IMR-90 (cell line): ENCODE measurements at regions not wholly inside any gene's neighbourhood (a gene's known extent, or its start where the extent isn't known, plus 50 kb on each side); places are given as distances from the start of the nearest gene placed in this dataset.

ENCODE experiments used
- ATAC-seq: fragments of 200-7000 bp; cut with Tn5 transposase; 2 replicates; pipeline ENCODE4 v1.9.1; 2020; ENCODE audit warnings: low read depth, mild to moderate bottlenecking, moderate library complexity
- BruUV-seq: library from RNA; stranded (reverse); fragments of 400-500 nt; replicated peaks from 2 replicates; lab custom pipeline; 2021; lab: Mats Ljungman, UMichigan
- CTCF ChIA-PET: fragments of 300-600 bp; formaldehyde crosslinking; extraction: SDS; loops from one replicate; lab custom pipeline; 2021; ENCODE audit warnings: antibody characterized with exemption; lab: Yijun Ruan, JAX
- POLR2A ChIA-PET: fragments of 300-600 bp; sonication (Branson Sonifier 250); formaldehyde crosslinking; loops from one replicate; lab custom pipeline; 2022; ENCODE audit warnings: antibody characterized with exemption; ENCODE audit not compliant: unreplicated experiment; lab: Charles Lee
- DNase-seq: peaks from one replicate; pipeline ENCODE4 v3.0.0; 2013
- H2AFZ ChIP-seq: replicated peaks from 2 replicates; pipeline ENCODE3; 2013; ENCODE audit warnings: low read length, mild to moderate bottlenecking; ENCODE audit not compliant: poor library complexity
- H2AK5ac ChIP-seq: 2 replicates; pipeline ENCODE4 v1.6.1; 2013; ENCODE audit warnings: low read depth, low read length, inconsistent platforms
- H2AK9ac ChIP-seq: replicated peaks from 2 replicates; pipeline ENCODE3; 2013; ENCODE audit warnings: mild to moderate bottlenecking, low read depth, low read length, moderate library complexity; ENCODE audit not compliant: poor library complexity
- H2BK120ac ChIP-seq: 2 replicates; pipeline ENCODE4 v1.6.1; 2013; ENCODE audit warnings: low read depth, low read length, inconsistent platforms
- H2BK15ac ChIP-seq: 3 replicates; pipeline ENCODE4 v1.6.1; 2013; ENCODE audit warnings: low read depth, low read length, inconsistent platforms
- H2BK20ac ChIP-seq: 2 replicates; pipeline ENCODE4 v1.6.1; 2013; ENCODE audit warnings: low read depth, mild to moderate bottlenecking, inconsistent platforms, low read length, moderate library complexity
- H2BK5ac ChIP-seq: 2 replicates; pipeline ENCODE4 v1.6.1; 2013; ENCODE audit warnings: mild to moderate bottlenecking, low read depth, low read length, inconsistent platforms; ENCODE audit not compliant: poor library complexity, severe bottlenecking
- H3K14ac ChIP-seq: replicated peaks from 2 replicates; pipeline ENCODE4 v1.6.1; 2013; ENCODE audit warnings: low read depth, low read length, inconsistent platforms
- H3K18ac ChIP-seq: 2 replicates; pipeline ENCODE4 v1.6.1; 2013; ENCODE audit warnings: low read depth, low read length, control low read depth
- H3K23ac ChIP-seq: 2 replicates; pipeline ENCODE4 v1.6.1; 2013; ENCODE audit warnings: low read depth, low read length, inconsistent platforms
- H3K27ac ChIP-seq: 2 replicates; pipeline ENCODE4 v1.5.1; 2013; ENCODE audit warnings: mild to moderate bottlenecking, control low read depth, low read length; ENCODE audit not compliant: insufficient read depth
- H3K27me3 ChIP-seq: 2 replicates; pipeline ENCODE4 v1.6.1; 2013; ENCODE audit warnings: low read length; ENCODE audit not compliant: control insufficient read depth, insufficient read depth
- H3K36me3 ChIP-seq: 2 replicates; pipeline ENCODE4 v1.6.1; 2013; ENCODE audit warnings: low read length, mixed read lengths; ENCODE audit not compliant: control insufficient read depth, insufficient read depth
- H3K4ac ChIP-seq: 2 replicates; pipeline ENCODE4 v1.6.1; 2013; ENCODE audit warnings: low read depth, low read length, inconsistent platforms
- H3K4me1 ChIP-seq: 2 replicates; pipeline ENCODE4 v1.6.1; 2013; ENCODE audit warnings: low read length, mixed read lengths; ENCODE audit not compliant: control insufficient read depth, insufficient read depth
- H3K4me2 ChIP-seq: 2 replicates; pipeline ENCODE4 v1.6.1; 2013; ENCODE audit warnings: low read depth, mild to moderate bottlenecking, control low read depth, low read length, moderate library complexity
- H3K4me3 ChIP-seq: 2 replicates; pipeline ENCODE4 v1.5.1; 2013; ENCODE audit warnings: low read depth, mild to moderate bottlenecking, control low read depth, low read length, moderate library complexity; ENCODE audit not compliant: insufficient read depth
- H3K56ac ChIP-seq: 2 replicates; pipeline ENCODE4 v1.6.1; 2013; ENCODE audit warnings: low read length, inconsistent platforms; ENCODE audit not compliant: insufficient read depth; ENCODE audit errors: extremely low read depth
- H3K79me1 ChIP-seq, 2 experiments: 2 replicates each; pipeline ENCODE4 v1.6.1; 2013; ENCODE audit warnings: low read length in 2 of 2, inconsistent platforms in 1 of 2, low read depth in 1 of 2
- H3K9ac ChIP-seq: 2 replicates; pipeline ENCODE4 v1.6.1; 2013; ENCODE audit warnings: low read depth, low read length, control low read depth
- H3K9me1 ChIP-seq: 2 replicates; pipeline ENCODE4 v1.6.1; 2013; ENCODE audit warnings: low read length, inconsistent platforms; ENCODE audit not compliant: insufficient read depth
- H3K9me3 ChIP-seq: 2 replicates; pipeline ENCODE4 v1.6.1; 2013; ENCODE audit warnings: low read length; ENCODE audit not compliant: control insufficient read depth, insufficient read depth
- H4K20me1 ChIP-seq: 2 replicates; pipeline ENCODE4 v1.6.1; 2013; ENCODE audit warnings: low read length, inconsistent platforms; ENCODE audit not compliant: insufficient read depth
- H4K5ac ChIP-seq: 2 replicates; pipeline ENCODE4 v1.6.1; 2013; ENCODE audit warnings: mild to moderate bottlenecking, low read depth, low read length, control low read depth
- H4K8ac ChIP-seq, 2 experiments: 2 replicates each; pipeline ENCODE4 v1.6.1; 2013; ENCODE audit warnings: low read depth in 2 of 2, low read length in 2 of 2, control low read depth in 1 of 2, inconsistent platforms in 1 of 2
- H4K91ac ChIP-seq: 2 replicates; pipeline ENCODE4 v1.6.1; 2013; ENCODE audit warnings: low read depth, low read length, inconsistent platforms; ENCODE audit not compliant: insufficient read depth
- BHLHE40 ChIP-seq: fragments of 150-350 bp; IDR thresholded peaks from 2 replicates; pipeline ENCODE4 v1.6.1; 2016; ENCODE audit warnings: mild to moderate bottlenecking, low read depth, low read length
- CEBPB ChIP-seq: IDR thresholded peaks from 2 replicates; pipeline ENCODE4 v1.6.1; 2012; ENCODE audit warnings: low read depth, low read length, improper control_type of control experiment
- CHD1 ChIP-seq: IDR thresholded peaks from 2 replicates; pipeline ENCODE4 v1.6.1; 2012; ENCODE audit warnings: low read depth, low read length, improper control_type of control experiment
- ELK1 ChIP-seq: fragments of 150-350 bp; IDR thresholded peaks from 2 replicates; pipeline ENCODE4 v1.6.1; 2016; ENCODE audit warnings: low read depth, mild to moderate bottlenecking, low read length, moderate library complexity, borderline replicate concordance
- FOS ChIP-seq: fragments of 150-350 bp; IDR thresholded peaks from 2 replicates; pipeline ENCODE4 v1.6.1; 2016; ENCODE audit warnings: low read depth, low read length
- MAFK ChIP-seq: IDR thresholded peaks from 2 replicates; pipeline ENCODE4 v1.6.1; 2012; ENCODE audit warnings: low read depth, low read length, improper control_type of control experiment
- MAZ ChIP-seq: IDR thresholded peaks from 2 replicates; pipeline ENCODE4 v1.6.1; 2012; ENCODE audit warnings: low read depth, mild to moderate bottlenecking, low read length, improper control_type of control experiment, moderate library complexity, borderline replicate concordance
- MXI1 ChIP-seq: IDR thresholded peaks from 2 replicates; pipeline ENCODE4 v1.6.1; 2012; ENCODE audit warnings: low read depth, mild to moderate bottlenecking, low read length, moderate library complexity, borderline replicate concordance
- NFE2L2 ChIP-seq: fragments of 150-350 bp; IDR thresholded peaks from 2 replicates; pipeline ENCODE4 v1.6.1; 2016; ENCODE audit warnings: low read depth, mild to moderate bottlenecking, low read length
- POLR2A ChIP-seq: IDR thresholded peaks from 2 replicates; pipeline ENCODE4 v1.6.1; 2012; ENCODE audit warnings: mild to moderate bottlenecking, low read depth, low read length
- RAD21 ChIP-seq: IDR thresholded peaks from 2 replicates; pipeline ENCODE4 v1.6.1; 2012; ENCODE audit warnings: low read length, improper control_type of control experiment
- RCOR1 ChIP-seq: IDR thresholded peaks from 2 replicates; pipeline ENCODE4 v1.6.1; 2012; ENCODE audit warnings: mild to moderate bottlenecking, low read length, improper control_type of control experiment; ENCODE audit not compliant: insufficient replicate concordance
- SMC3 ChIP-seq: fragments of 150-350 bp; IDR thresholded peaks from 2 replicates; pipeline ENCODE4 v1.6.1; 2016; ENCODE audit warnings: low read depth, mild to moderate bottlenecking, antibody characterized with exemption, low read length, moderate library complexity
- whole genome bisulfite sequencing, 2 experiments: methylation state at CpG; one replicate each; pipeline versions ENCODE4 v1.1.5 to v1.1.7; 2013; ENCODE audit warnings: missing lambda C conversion rate in 2 of 2; ENCODE audit not compliant: insufficient read length in 1 of 2; ENCODE audit errors: extremely low coverage in 2 of 2; 5-methylcytosine and 5-hydroxymethylcytosine counted together
- dilution Hi-C: fragments of 300-500 bp; cut with HindIII; formaldehyde crosslinking; loops from one replicate; pipeline ENCODE4 v1.14.3; 2018; ENCODE audit warnings: low sequenced_read_pairs; ENCODE audit not compliant: unreplicated experiment
- in situ Hi-C: fragments of 300-500 bp; cut with MboI; formaldehyde crosslinking; loops from 3 replicates; pipeline ENCODE4 v1.14.3; 2019; ENCODE audit warnings: low sequenced_read_pairs, inconsistent platforms, mixed read lengths
- intact Hi-C: fragments of 100-400 bp; cut with micrococcal nuclease; formaldehyde crosslinking; loops from 2 replicates; pipeline ENCODE4 v1.10.0; 2022
- TF ChIP-seq, protein P1 (sequence below): fragments of 150-350 bp; IDR thresholded peaks from 2 replicates; pipeline ENCODE4 v1.6.1; 2017; ENCODE audit warnings: mild to moderate bottlenecking, antibody characterized with exemption, low read length, low read depth

DNA sequence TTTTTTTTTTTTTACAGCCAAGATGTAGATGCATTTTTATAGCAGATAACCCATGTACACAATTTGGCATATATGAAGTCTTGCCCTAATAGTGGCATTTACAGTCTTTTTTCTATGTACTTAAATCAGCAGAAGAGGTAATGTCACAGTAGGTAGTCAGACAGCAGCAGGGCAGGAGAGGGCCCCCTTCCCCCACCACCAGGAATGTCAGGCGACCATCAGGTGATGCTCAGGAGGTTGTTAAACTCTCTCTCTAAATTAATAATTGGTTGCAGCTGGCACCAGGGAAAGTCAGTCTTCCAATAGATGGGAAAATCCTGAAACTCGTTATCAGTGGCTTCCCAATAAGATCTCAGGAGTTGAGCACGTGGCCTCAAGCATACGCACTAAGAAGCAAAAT lies 188.0 kb upstream of the ADGRB3 start:
- Histone ChIP-seq H2BK15ac (no peak overlapping the region), H3K27me3 (no peaks in the 10 kb centered on the region), H4K8ac (no peak overlapping the region), H3K9ac (no peak overlapping the region), H2BK120ac (no peak overlapping the region), H3K56ac (no peak overlapping the region), H3K4me2 (no peak overlapping the region), H3K27ac (no peak overlapping the region), H4K20me1 (no peaks in the 10 kb centered on the region), H2BK5ac (no peak overlapping the region), H2AFZ (no peak overlapping the region), H3K9me1 (no peaks in the 10 kb centered on the region), H3K14ac (no peak overlapping the region), H3K23ac (no peak overlapping the region), H2AK5ac (no peak overlapping the region), H3K36me3 (no peaks in the 10 kb centered on the region), H2BK20ac (no peak overlapping the region), H3K9me3 (peaks cover 3% of the 10 kb centered on the region; the same call in 1 of the 2 replicates), H4K91ac (no peak overlapping the region), H3K4me3 (no peak overlapping the region), H3K4me1 (no peaks in the 10 kb centered on the region), H4K5ac (no peak overlapping the region), H2AK9ac (no peak overlapping the region), H3K79me1 (no peaks in the 10 kb centered on the region), H3K4ac (no peak overlapping the region), H3K18ac (no peak overlapping the region)
- CTCF ChIA-PET: interaction anchor here (0.7 to 1.0 kb wide), 2 partner anchors 9 to 767 kb away, joined by 3 to 7 read pairs; no protein-coding TSS in a partner anchor
- no peak for DNase-seq
- WGBS, 2 experiments: 40% methylated on average over 1 of the region's 4 CpGs; no CpG with 5 or more reads in 1 of the 2 experiments
- in situ Hi-C loops (no loop called here), dilution Hi-C loops (no loop called here), intact Hi-C loops (no loop called here)
- no peak for ATAC-seq
- POLR2A ChIA-PET: no interaction called here
- TF ChIP-seq MAFK (no peak), CEBPB (no peak), RAD21 (no peak), POLR2A (no peak), RCOR1 (no peak), ELK1 (no peak), MAZ (no peak), SMC3 (no peak), NFE2L2 (no peak), BHLHE40 (no peak), MXI1 (no peak), CHD1 (no peak), FOS (no peak)
- TF ChIP-seq, protein P1, sequence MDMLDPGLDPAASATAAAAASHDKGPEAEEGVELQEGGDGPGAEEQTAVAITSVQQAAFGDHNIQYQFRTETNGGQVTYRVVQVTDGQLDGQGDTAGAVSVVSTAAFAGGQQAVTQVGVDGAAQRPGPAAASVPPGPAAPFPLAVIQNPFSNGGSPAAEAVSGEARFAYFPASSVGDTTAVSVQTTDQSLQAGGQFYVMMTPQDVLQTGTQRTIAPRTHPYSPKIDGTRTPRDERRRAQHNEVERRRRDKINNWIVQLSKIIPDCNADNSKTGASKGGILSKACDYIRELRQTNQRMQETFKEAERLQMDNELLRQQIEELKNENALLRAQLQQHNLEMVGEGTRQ: no peak
- BruUV-seq: no TSS peak
